Ascending aorta (tissue), 2 donors: ENCODE measurements at regions not wholly inside any gene's neighbourhood (a gene's known extent, or its start where the extent isn't known, plus 50 kb on each side); places are given as distances from the start of the nearest gene placed in this dataset.

ENCODE experiments used
- DNase-seq, 2 donors: peaks; one replicate each; pipeline ENCODE4 v3.0.0-alpha.2; 2019; ENCODE audit warnings: low spot score in 2 of 2
- H3K27ac ChIP-seq, 2 donors: fragments of 200-600 bp; sonication (generic); one replicate each; pipeline ENCODE4 v1.5.1; 2016 to 2017; ENCODE audit warnings: mild to moderate bottlenecking in 1 of 2
- H3K27me3 ChIP-seq: fragments of 200-600 bp; sonication (generic); one replicate; pipeline ENCODE4 v1.5.1; 2017
- H3K36me3 ChIP-seq, 2 donors: fragments of 200-600 bp; sonication (generic); one replicate each; pipeline ENCODE4 v1.5.1; 2016
- H3K4me1 ChIP-seq, 2 donors: fragments of 200-600 bp; sonication (generic); one replicate each; pipeline ENCODE4 v1.5.1; 2016 to 2017; ENCODE audit warnings: mild to moderate bottlenecking in 1 of 2
- H3K4me3 ChIP-seq, 2 donors: fragments of 200-600 bp; sonication (generic); one replicate each; pipeline ENCODE4 v1.5.1; 2016 to 2017; ENCODE audit warnings: mild to moderate bottlenecking in 1 of 2
- H3K9me3 ChIP-seq, 2 donors: fragments of 200-600 bp; sonication (generic); one replicate each; pipeline ENCODE4 v1.5.1; 2016
- CTCF ChIP-seq, 3 experiments: fragments of 200-600 bp in 2 of 3; fragments of 450-650 bp in 1 of 3; sonication (generic) in 2 of 3; IDR thresholded peaks; one replicate each; pipeline ENCODE4 v1.5.1; 2016 to 2019; ENCODE audit warnings: antibody characterized with exemption in 3 of 3, mild to moderate bottlenecking in 1 of 3, moderate library complexity in 1 of 3
- intact Hi-C: fragments of 100-400 bp; cut with DNase I; formaldehyde crosslinking; loops from one replicate; pipeline ENCODE4 v1.15.1; 2023

- Histone ChIP-seq H3K4me3 (no peak overlapping the region), H3K36me3 (no peaks in the 10 kb centered on the region), H3K27ac (no peak overlapping the region), H3K4me1 (no peaks in the 10 kb centered on the region), H3K9me3 (no peaks in the 10 kb centered on the region), H3K27me3 (no peaks in the 10 kb centered on the region)
- intact Hi-C loops: no loop called here
- no peak for DNase-seq
- TF ChIP-seq CTCF (IDR thresholded peaks at IDR 0.05): no peak
Observed at GRCh38 chr3:46113608-46114007, 86.3 kb upstream of the XCR1 start.

GRCh38 chr3:46112984-46113383, 85.7 kb upstream of the XCR1 start:
- no peak overlapping the region for H3K27ac ChIP-seq
- no peak for DNase-seq
- no peaks in the 10 kb centered on the region for H3K4me1 ChIP-seq
- no peaks in the 10 kb centered on the region for H3K27me3 ChIP-seq
- H3K36me3 ChIP-seq: no peaks in the 10 kb centered on the region
- intact Hi-C loops: no loop called here
- no peak for TF ChIP-seq CTCF (IDR thresholded peaks at IDR 0.05)
- H3K4me3 ChIP-seq: no peak overlapping the region
- H3K9me3 ChIP-seq: no peaks in the 10 kb centered on the region

- DNase-seq: no peak
- Histone ChIP-seq H3K36me3 (no peaks in the 10 kb centered on the region), H3K9me3 (no peaks in the 10 kb centered on the region), H3K27me3 (no peaks in the 10 kb centered on the region), H3K27ac (no peak overlapping the region), H3K4me1 (no peaks in the 10 kb centered on the region), H3K4me3 (no peak overlapping the region)
- TF ChIP-seq CTCF (IDR thresholded peaks at IDR 0.05): no peak
- intact Hi-C loops: no loop called here
Observed at GRCh38 chr3:46112296-46112695, 85.0 kb upstream of the XCR1 start.

- no peaks in the 10 kb centered on the region for H3K4me1 ChIP-seq
- no peak overlapping the region for H3K27ac ChIP-seq
- DNase-seq: peak in 1 of 2 donors; percentile 71
- TF ChIP-seq CTCF (IDR thresholded peaks at IDR 0.05): no peak
- H3K27me3 ChIP-seq: no peaks in the 10 kb centered on the region
- H3K9me3 ChIP-seq: no peaks in the 10 kb centered on the region
- H3K4me3 ChIP-seq: no peak overlapping the region
- intact Hi-C loops: no loop called here
- no peaks in the 10 kb centered on the region for H3K36me3 ChIP-seq
Observed at GRCh38 chr3:46110701-46111493, 83.6 kb upstream of the XCR1 start.

- H3K9me3 ChIP-seq: no peaks in the 10 kb centered on the region
- no peaks in the 10 kb centered on the region for H3K36me3 ChIP-seq
- no peaks in the 10 kb centered on the region for H3K27me3 ChIP-seq
- intact Hi-C loops: no loop called here
- TF ChIP-seq CTCF (IDR thresholded peaks at IDR 0.05): no peak
- no peak overlapping the region for H3K4me3 ChIP-seq
- DNase-seq: no peak
- H3K4me1 ChIP-seq: no peaks in the 10 kb centered on the region
- H3K27ac ChIP-seq: no peak overlapping the region
Observed at GRCh38 chr3:46107682-46108081, 80.4 kb upstream of the XCR1 start.
